Muscle of leg (tissue), 3 donors: ENCODE measurements at regions not wholly inside any gene's neighbourhood (a gene's known extent, or its start where the extent isn't known, plus 50 kb on each side); places are given as distances from the start of the nearest gene placed in this dataset.
A peak's percentile ranks its signal among the peaks of the same experiment; 100 is the strongest.

ENCODE experiments used
- DNase-seq: peaks from one replicate; pipeline ENCODE4 v3.0.0; 2013
- H3K27ac ChIP-seq: one replicate; pipeline ENCODE4 v1.5.1; 2013; ENCODE audit warnings: mild to moderate bottlenecking, low read length, control low read depth
- H3K27me3 ChIP-seq: one replicate; pipeline ENCODE4 v1.6.1; 2013; ENCODE audit warnings: low read length; ENCODE audit not compliant: control insufficient read depth, insufficient read depth
- H3K36me3 ChIP-seq: one replicate; pipeline ENCODE4 v1.6.1; 2013; ENCODE audit warnings: low read length; ENCODE audit not compliant: control insufficient read depth, insufficient read depth
- H3K4me1 ChIP-seq: one replicate; pipeline ENCODE4 v1.6.1; 2013; ENCODE audit warnings: low read length; ENCODE audit not compliant: control insufficient read depth, insufficient read depth
- H3K4me3 ChIP-seq: one replicate; pipeline ENCODE4 v1.5.1; 2013; ENCODE audit warnings: low read length, control low read depth
- H3K9me3 ChIP-seq: replicated peaks from 2 replicates; pipeline ENCODE4 v1.6.1; 2013; ENCODE audit warnings: low read depth, low read length; ENCODE audit not compliant: control insufficient read depth
- WGBS: methylation state at CpG from one replicate; pipeline ENCODE4 v1.1.5; 2013; ENCODE audit warnings: missing lambda C conversion rate; ENCODE audit not compliant: insufficient coverage; 5-methylcytosine and 5-hydroxymethylcytosine counted together

- H3K4me3 ChIP-seq, result no peak overlapping the region
- H3K4me1 ChIP-seq, result no peaks in the 10 kb centered on the region
- no peak overlapping the region for H3K27ac ChIP-seq
- DNase-seq, result no peak
- no peaks in the 10 kb centered on the region for H3K9me3 ChIP-seq
- 100% methylated on average over 1 of the region's 2 CpGs for WGBS
- no peaks in the 10 kb centered on the region for H3K27me3 ChIP-seq
- H3K36me3 ChIP-seq, result no peaks in the 10 kb centered on the region
Observed at GRCh38 chr7:19988860-19989259, 215.4 kb upstream of the TMEM196 start.

- WGBS, result 83% methylated on average over 3 of the region's 3 CpGs
- Histone ChIP-seq H3K4me3 (no peak overlapping the region), H3K4me1 (no peaks in the 10 kb centered on the region), H3K27me3 (no peaks in the 10 kb centered on the region), H3K36me3 (no peaks in the 10 kb centered on the region), H3K9me3 (peaks cover 2% of the 10 kb centered on the region), H3K27ac (no peak overlapping the region)
- DNase-seq, result no peak
Observed at GRCh38 chr7:19984231-19984632, 210.8 kb upstream of the TMEM196 start.

GRCh38 chr7:19982841-19983835, 209.7 kb upstream of the TMEM196 start:
- Histone ChIP-seq H3K27ac (no peak overlapping the region), H3K4me1 (no peaks in the 10 kb centered on the region), H3K36me3 (no peaks in the 10 kb centered on the region), H3K27me3 (no peaks in the 10 kb centered on the region), H3K4me3 (no peak overlapping the region), H3K9me3 (peaks cover 2% of the 10 kb centered on the region)
- peak; percentile 43 for DNase-seq
- 79% methylated on average over 2 of the region's 6 CpGs for WGBS

GRCh38 chr7:19973581-19973980, 200.2 kb upstream of the TMEM196 start:
- DNase-seq, result no peak
- WGBS, result no CpG with 5 or more reads among the region's 2 CpGs
- H3K27ac ChIP-seq, result no peak overlapping the region
- no peaks in the 10 kb centered on the region for H3K36me3 ChIP-seq
- no peaks in the 10 kb centered on the region for H3K9me3 ChIP-seq
- no peaks in the 10 kb centered on the region for H3K27me3 ChIP-seq
- H3K4me3 ChIP-seq, result no peak overlapping the region
- H3K4me1 ChIP-seq, result no peaks in the 10 kb centered on the region

GRCh38 chr7:19972876-19973275, 199.5 kb upstream of the TMEM196 start:
- no peak for DNase-seq
- Histone ChIP-seq H3K4me1 (no peaks in the 10 kb centered on the region), H3K27me3 (no peaks in the 10 kb centered on the region), H3K36me3 (no peaks in the 10 kb centered on the region), H3K9me3 (no peaks in the 10 kb centered on the region), H3K4me3 (no peak overlapping the region), H3K27ac (no peak overlapping the region)
- WGBS, result no CpG with 5 or more reads among the region's 1 CpG

GRCh38 chr7:19971956-19972355, 198.5 kb upstream of the TMEM196 start:
- Histone ChIP-seq H3K27ac (no peak overlapping the region), H3K36me3 (no peaks in the 10 kb centered on the region), H3K9me3 (no peaks in the 10 kb centered on the region), H3K27me3 (no peaks in the 10 kb centered on the region), H3K4me1 (no peaks in the 10 kb centered on the region), H3K4me3 (no peak overlapping the region)
- WGBS, result no CpG with 5 or more reads among the region's 2 CpGs
- DNase-seq, result peak; percentile 32

GRCh38 chr7:19970514-19970913, 197.1 kb upstream of the TMEM196 start:
- H3K9me3 ChIP-seq, result no peaks in the 10 kb centered on the region
- no peaks in the 10 kb centered on the region for H3K4me1 ChIP-seq
- no peak overlapping the region for H3K27ac ChIP-seq
- H3K36me3 ChIP-seq, result no peaks in the 10 kb centered on the region
- DNase-seq, result no peak
- no peak overlapping the region for H3K4me3 ChIP-seq
- no peaks in the 10 kb centered on the region for H3K27me3 ChIP-seq

- no peaks in the 10 kb centered on the region for H3K36me3 ChIP-seq
- 36% methylated on average over 2 of the region's 4 CpGs for WGBS
- no peak overlapping the region for H3K27ac ChIP-seq
- H3K4me1 ChIP-seq, result no peaks in the 10 kb centered on the region
- H3K27me3 ChIP-seq, result no peaks in the 10 kb centered on the region
- H3K9me3 ChIP-seq, result no peaks in the 10 kb centered on the region
- DNase-seq, result no peak
- no peak overlapping the region for H3K4me3 ChIP-seq
Observed at GRCh38 chr7:19969859-19970493, 196.6 kb upstream of the TMEM196 start.

GRCh38 chr7:19964246-19964645, 190.8 kb upstream of the TMEM196 start:
- no peak overlapping the region for H3K4me3 ChIP-seq
- no peaks in the 10 kb centered on the region for H3K9me3 ChIP-seq
- peak; percentile 90 for DNase-seq
- H3K36me3 ChIP-seq, result no peaks in the 10 kb centered on the region
- 0% methylated on average over 1 of the region's 2 CpGs for WGBS
- H3K27ac ChIP-seq, result no peak overlapping the region
- H3K4me1 ChIP-seq, result no peaks in the 10 kb centered on the region
- H3K27me3 ChIP-seq, result no peaks in the 10 kb centered on the region

- Histone ChIP-seq H3K27ac (peak overlapping the region; percentile 15), H3K9me3 (no peaks in the 10 kb centered on the region), H3K27me3 (no peaks in the 10 kb centered on the region), H3K4me3 (no peak overlapping the region), H3K36me3 (no peaks in the 10 kb centered on the region), H3K4me1 (no peaks in the 10 kb centered on the region)
- no CpG with 5 or more reads among the region's 1 CpG for WGBS
- DNase-seq, result peak; percentile 32
Observed at GRCh38 chr7:19963695-19964094, 190.3 kb upstream of the TMEM196 start.
